ENCODE measurements at regions not wholly inside any gene's neighbourhood (a gene's known extent, or its start where the extent isn't known, plus 50 kb on each side); places are given as distances from the start of the nearest gene placed in this dataset.

DNA sequence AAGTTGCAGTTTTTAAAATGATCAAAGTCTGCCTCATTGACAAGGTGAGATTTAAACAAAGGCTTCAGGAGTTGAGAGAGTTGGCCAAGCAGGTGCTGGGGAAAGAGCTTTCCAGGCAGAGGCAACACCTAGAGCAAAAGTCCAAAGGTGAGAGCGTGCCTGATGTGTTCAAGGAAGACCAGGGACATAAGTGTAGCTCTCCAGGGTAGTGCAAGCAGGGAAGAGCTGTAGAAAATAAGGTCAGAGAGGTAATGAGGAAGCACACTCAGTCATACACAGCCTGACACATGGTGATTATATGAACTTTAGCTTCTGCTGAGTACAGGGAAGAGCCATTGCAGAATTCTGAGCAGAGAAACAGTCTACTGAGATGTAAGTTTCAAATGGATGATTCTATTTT is 265.0 kb upstream of the NWD2 start:
- no peaks in the 10 kb centered on the region for H3K9me3 ChIP-seq (ENCODE audit: low read depth)
- TF ChIP-seq, protein P1, sequence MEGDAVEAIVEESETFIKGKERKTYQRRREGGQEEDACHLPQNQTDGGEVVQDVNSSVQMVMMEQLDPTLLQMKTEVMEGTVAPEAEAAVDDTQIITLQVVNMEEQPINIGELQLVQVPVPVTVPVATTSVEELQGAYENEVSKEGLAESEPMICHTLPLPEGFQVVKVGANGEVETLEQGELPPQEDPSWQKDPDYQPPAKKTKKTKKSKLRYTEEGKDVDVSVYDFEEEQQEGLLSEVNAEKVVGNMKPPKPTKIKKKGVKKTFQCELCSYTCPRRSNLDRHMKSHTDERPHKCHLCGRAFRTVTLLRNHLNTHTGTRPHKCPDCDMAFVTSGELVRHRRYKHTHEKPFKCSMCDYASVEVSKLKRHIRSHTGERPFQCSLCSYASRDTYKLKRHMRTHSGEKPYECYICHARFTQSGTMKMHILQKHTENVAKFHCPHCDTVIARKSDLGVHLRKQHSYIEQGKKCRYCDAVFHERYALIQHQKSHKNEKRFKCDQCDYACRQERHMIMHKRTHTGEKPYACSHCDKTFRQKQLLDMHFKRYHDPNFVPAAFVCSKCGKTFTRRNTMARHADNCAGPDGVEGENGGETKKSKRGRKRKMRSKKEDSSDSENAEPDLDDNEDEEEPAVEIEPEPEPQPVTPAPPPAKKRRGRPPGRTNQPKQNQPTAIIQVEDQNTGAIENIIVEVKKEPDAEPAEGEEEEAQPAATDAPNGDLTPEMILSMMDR (IDR thresholded peaks at IDR 0.05; ENCODE audit: low read depth, low read length) = no peak
- H3K36me3 ChIP-seq = no peaks in the 10 kb centered on the region
- H3K27ac ChIP-seq = no peak overlapping the region
- no peaks in the 10 kb centered on the region for H3K4me1 ChIP-seq (ENCODE audit: low read depth)
- DNase-seq (ENCODE audit: low read depth in 1 of 2, low spot score in 1 of 2) = no peak
- no peak overlapping the region for H3K4me3 ChIP-seq
- H3K27me3 ChIP-seq = no peaks in the 10 kb centered on the region

DNA sequence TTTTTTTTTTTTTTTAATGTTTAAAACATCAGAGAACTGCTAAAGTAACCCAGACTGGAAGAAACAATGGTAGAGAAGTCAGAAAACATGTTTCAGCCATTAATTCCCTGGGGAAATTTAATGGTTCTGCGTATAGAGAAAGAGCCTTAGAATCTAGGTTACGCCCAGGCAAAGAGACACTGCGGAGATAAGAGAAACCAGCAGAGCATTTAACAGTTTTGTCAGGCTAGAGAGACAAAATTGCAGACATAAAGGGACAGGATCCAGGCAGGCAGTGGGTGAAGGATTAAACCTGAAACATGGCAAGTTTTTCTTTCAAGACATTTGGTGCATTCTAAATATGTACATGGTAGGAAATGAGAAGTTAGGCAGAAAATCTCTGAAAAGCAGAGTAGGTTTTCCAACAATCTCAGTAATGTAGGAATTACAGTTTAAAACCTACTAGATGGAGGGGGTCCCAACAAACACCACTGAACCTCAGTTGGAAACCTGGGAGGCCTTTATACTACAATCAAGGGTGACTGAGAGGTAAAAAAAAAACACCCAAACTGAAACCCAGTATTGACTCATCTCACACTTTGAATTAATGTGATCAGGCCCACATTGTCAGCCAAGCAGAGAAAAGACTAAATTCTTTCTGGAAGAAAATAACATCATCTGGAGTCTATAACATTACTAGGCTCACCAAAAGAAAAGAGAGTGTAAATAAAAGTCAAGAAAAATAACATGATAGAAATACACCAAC is 254.2 kb upstream of the NWD2 start:
- Histone ChIP-seq H3K27ac (no peak overlapping the region), H3K4me3 (no peak overlapping the region), H3K9me3 (ENCODE audit: low read depth) (no peaks in the 10 kb centered on the region), H3K27me3 (no peaks in the 10 kb centered on the region), H3K36me3 (no peaks in the 10 kb centered on the region), H3K4me1 (ENCODE audit: low read depth) (no peaks in the 10 kb centered on the region)
- no peak for DNase-seq (ENCODE audit: low read depth in 1 of 2, low spot score in 1 of 2)
- TF ChIP-seq, protein P1 (IDR thresholded peaks at IDR 0.05; ENCODE audit: low read depth, low read length) = no peak

DNA sequence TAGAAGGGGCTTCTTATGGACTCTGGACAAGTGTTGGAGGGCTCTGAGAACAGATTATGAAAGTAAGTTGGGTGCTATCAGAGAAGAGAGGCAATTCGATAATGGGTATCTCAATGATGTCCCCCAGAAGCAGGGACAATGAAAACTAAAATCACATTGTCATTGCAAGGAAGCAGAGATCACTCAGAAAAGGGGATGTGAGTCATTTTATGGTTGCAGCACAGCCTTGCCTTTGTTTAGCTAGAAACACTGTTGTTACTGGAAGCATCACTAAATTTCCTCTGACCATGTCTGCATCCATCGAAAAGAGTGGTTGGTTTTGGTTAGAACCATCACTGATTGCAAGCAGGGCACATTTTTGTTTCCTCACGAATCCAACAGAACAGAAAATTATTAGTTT is 246.8 kb upstream of the NWD2 start:
- TF ChIP-seq, protein P1 (IDR thresholded peaks at IDR 0.05; ENCODE audit: low read depth, low read length) = no peak
- no peaks in the 10 kb centered on the region for H3K36me3 ChIP-seq
- H3K27ac ChIP-seq = no peak overlapping the region
- no peaks in the 10 kb centered on the region for H3K4me1 ChIP-seq (ENCODE audit: low read depth)
- no peaks in the 10 kb centered on the region for H3K9me3 ChIP-seq (ENCODE audit: low read depth)
- no peak for DNase-seq (ENCODE audit: low read depth in 1 of 2, low spot score in 1 of 2)
- H3K27me3 ChIP-seq = no peaks in the 10 kb centered on the region
- no peak overlapping the region for H3K4me3 ChIP-seq

DNA sequence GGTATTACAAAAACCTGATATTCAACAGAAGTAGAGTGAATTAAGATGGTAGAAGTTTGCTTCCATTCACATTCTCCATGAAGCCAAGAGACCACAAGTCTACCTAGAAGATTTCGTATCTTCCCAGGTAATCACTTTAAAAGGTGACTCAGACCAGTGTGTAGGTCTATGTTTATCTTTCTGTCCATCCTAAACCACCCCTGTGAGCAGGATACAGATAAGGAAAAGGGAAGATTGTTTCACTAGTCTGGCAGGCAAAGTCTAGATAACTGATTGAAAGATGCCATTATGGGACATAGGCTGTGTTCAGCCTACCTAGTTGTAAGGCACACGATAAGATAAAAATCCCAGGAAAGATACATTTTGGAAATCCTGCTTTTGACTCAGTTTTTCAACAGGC is 244.3 kb upstream of the NWD2 start:
- Histone ChIP-seq H3K4me3 (no peak overlapping the region), H3K27me3 (no peaks in the 10 kb centered on the region), H3K36me3 (no peaks in the 10 kb centered on the region), H3K4me1 (ENCODE audit: low read depth) (no peaks in the 10 kb centered on the region), H3K27ac (no peak overlapping the region), H3K9me3 (ENCODE audit: low read depth) (no peaks in the 10 kb centered on the region)
- DNase-seq (ENCODE audit: low read depth in 1 of 2, low spot score in 1 of 2) = no peak
- TF ChIP-seq, protein P1 (IDR thresholded peaks at IDR 0.05; ENCODE audit: low read depth, low read length) = no peak

DNA sequence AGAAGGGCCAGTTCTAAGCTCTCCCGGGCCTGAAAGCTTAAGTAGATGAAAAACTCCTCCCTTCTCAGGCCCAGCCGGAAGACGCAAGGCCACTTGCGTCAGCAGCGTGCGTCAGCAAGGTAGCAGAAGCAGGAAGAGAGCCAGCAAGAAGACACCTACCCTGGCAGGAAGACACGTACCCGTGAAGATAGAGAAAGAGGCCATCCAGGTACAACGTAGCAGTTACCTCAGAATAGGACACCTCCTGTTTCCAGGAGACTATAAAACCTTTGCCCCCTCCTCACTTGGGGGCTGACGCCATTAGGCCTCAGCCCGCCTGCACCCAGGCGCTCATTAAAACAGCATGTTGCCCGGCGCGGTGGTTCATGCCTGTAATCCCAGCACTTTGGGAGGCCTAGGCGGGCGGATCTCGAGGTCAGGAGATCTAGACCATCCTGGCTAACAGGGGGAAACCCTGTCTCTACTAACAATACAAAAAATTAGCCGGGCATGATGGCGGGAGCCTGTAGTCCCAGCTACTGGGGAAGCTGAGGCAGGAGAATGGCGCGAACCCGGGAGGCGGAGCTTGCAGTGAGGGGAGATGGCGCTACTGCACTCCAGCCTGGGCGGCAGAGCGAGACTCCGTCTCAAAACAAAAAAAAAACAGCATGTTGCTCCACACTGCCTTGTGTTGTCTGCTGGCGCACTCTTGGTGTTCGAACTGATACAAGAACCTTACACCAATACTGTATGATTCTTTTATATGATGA is 242.7 kb upstream of the NWD2 start:
- H3K4me1 ChIP-seq (ENCODE audit: low read depth) = no peaks in the 10 kb centered on the region
- H3K36me3 ChIP-seq = no peaks in the 10 kb centered on the region
- no peak overlapping the region for H3K27ac ChIP-seq
- H3K27me3 ChIP-seq = no peaks in the 10 kb centered on the region
- DNase-seq (ENCODE audit: low read depth in 1 of 2, low spot score in 1 of 2) = no peak
- H3K9me3 ChIP-seq (ENCODE audit: low read depth) = no peaks in the 10 kb centered on the region
- no peak overlapping the region for H3K4me3 ChIP-seq
- TF ChIP-seq, protein P1 (IDR thresholded peaks at IDR 0.05; ENCODE audit: low read depth, low read length) = no peak
